GM12878 (cell line): ENCODE measurements at regions not wholly inside any gene's neighbourhood (a gene's known extent, or its start where the extent isn't known, plus 50 kb on each side); places are given as distances from the start of the nearest gene placed in this dataset.

ENCODE experiments used
- MTA2 ChIP-seq: fragments of 450-650 bp; IDR thresholded peaks from 2 replicates; pipeline ENCODE4 v1.6.1; 2016; ENCODE audit warnings: low read depth, mild to moderate bottlenecking, moderate library complexity
- SREBF2 ChIP-seq: IDR thresholded peaks from 2 replicates; pipeline ENCODE4 v1.6.1; 2012; ENCODE audit warnings: mild to moderate bottlenecking, low read length
- TF ChIP-seq, protein P1 (sequence below): fragments of 450-650 bp; IDR thresholded peaks from 2 replicates; pipeline ENCODE4 v1.6.1; 2017; ENCODE audit warnings: mild to moderate bottlenecking
- TF ChIP-seq, protein P2 (sequence below), 3 experiments: IDR thresholded peaks in 2 of 3; conservative IDR thresholded peaks in 1 of 3; 2 replicates each; pipeline ENCODE4 v1.5.1; 2011; ENCODE audit warnings: low read depth in 3 of 3, low read length in 3 of 3, mild to moderate bottlenecking in 3 of 3, control low read depth in 2 of 3, moderate library complexity in 2 of 3, inconsistent platforms in 1 of 3, mixed read lengths in 1 of 3; ENCODE audit not compliant: control insufficient read depth in 2 of 3, insufficient read depth in 1 of 3; ENCODE audit errors: extremely low read depth in 1 of 3
- TF ChIP-seq, protein P3 (sequence below): IDR thresholded peaks from 2 replicates; pipeline ENCODE4 v1.6.1; 2012; ENCODE audit warnings: low read depth, low read length, improper control_type of control experiment

DNA sequence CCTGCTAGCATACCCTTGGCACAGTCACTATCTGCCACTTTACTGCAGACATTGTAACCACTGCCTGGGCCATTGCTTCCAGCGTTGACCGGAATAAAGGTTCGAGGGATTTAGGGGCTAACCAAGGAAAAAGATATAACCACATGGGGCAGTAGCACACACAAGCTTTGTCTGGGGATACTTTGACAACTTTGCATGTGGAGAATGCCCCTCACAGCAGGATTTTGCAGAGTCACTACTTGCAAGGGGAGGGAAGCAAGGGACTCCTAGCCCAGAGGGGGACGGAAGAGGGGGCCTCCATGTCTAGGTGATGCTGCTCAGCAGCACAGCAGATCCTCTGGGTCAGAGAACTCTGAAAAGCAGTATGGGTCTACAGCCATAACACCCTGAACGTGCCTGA is 138.7 kb downstream of the SPP2 start:
- TF ChIP-seq, protein P1, sequence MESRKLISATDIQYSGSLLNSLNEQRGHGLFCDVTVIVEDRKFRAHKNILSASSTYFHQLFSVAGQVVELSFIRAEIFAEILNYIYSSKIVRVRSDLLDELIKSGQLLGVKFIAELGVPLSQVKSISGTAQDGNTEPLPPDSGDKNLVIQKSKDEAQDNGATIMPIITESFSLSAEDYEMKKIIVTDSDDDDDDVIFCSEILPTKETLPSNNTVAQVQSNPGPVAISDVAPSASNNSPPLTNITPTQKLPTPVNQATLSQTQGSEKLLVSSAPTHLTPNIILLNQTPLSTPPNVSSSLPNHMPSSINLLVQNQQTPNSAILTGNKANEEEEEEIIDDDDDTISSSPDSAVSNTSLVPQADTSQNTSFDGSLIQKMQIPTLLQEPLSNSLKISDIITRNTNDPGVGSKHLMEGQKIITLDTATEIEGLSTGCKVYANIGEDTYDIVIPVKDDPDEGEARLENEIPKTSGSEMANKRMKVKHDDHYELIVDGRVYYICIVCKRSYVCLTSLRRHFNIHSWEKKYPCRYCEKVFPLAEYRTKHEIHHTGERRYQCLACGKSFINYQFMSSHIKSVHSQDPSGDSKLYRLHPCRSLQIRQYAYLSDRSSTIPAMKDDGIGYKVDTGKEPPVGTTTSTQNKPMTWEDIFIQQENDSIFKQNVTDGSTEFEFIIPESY, result no peak
- TF ChIP-seq, protein P2, sequence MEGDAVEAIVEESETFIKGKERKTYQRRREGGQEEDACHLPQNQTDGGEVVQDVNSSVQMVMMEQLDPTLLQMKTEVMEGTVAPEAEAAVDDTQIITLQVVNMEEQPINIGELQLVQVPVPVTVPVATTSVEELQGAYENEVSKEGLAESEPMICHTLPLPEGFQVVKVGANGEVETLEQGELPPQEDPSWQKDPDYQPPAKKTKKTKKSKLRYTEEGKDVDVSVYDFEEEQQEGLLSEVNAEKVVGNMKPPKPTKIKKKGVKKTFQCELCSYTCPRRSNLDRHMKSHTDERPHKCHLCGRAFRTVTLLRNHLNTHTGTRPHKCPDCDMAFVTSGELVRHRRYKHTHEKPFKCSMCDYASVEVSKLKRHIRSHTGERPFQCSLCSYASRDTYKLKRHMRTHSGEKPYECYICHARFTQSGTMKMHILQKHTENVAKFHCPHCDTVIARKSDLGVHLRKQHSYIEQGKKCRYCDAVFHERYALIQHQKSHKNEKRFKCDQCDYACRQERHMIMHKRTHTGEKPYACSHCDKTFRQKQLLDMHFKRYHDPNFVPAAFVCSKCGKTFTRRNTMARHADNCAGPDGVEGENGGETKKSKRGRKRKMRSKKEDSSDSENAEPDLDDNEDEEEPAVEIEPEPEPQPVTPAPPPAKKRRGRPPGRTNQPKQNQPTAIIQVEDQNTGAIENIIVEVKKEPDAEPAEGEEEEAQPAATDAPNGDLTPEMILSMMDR (IDR thresholded peaks at IDR 0.05 in 2 of 3, conservative IDR thresholded peaks at IDR 0.05 in 1 of 3; ENCODE audit: control insufficient read depth in 2 of 3, extremely low read depth in 1 of 3, insufficient read depth in 1 of 3, low read depth in 3 of 3, low read length in 3 of 3), result no peak
- TF ChIP-seq, protein P3, sequence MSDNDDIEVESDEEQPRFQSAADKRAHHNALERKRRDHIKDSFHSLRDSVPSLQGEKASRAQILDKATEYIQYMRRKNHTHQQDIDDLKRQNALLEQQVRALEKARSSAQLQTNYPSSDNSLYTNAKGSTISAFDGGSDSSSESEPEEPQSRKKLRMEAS, result no peak
- TF ChIP-seq MTA2, result no peak
- TF ChIP-seq SREBF2, result no peak
